ENCODE measurements at regions not wholly inside any gene's neighbourhood (a gene's known extent, or its start where the extent isn't known, plus 50 kb on each side); places are given as distances from the start of the nearest gene placed in this dataset.

GRCh38 chr7:67696878-67697277 lies 700.2 kb downstream of the TYW1 start:
- no peak overlapping the region for H3K9ac ChIP-seq (ENCODE audit: low read length)
- no peaks in the 10 kb centered on the region for H3K36me3 ChIP-seq (ENCODE audit: control insufficient read depth in 1 of 2, insufficient read depth in 2 of 2, low read depth in 1 of 2, low read length in 2 of 2)
- H2BK15ac ChIP-seq (ENCODE audit: low read depth, poor library complexity, severe bottlenecking): no peak overlapping the region
- no peaks in the 10 kb centered on the region for H3K79me1 ChIP-seq (replicated peaks; ENCODE audit: low read length, poor library complexity, severe bottlenecking)
- DNase-seq: no peak
- no peaks in the 10 kb centered on the region for H3K4me1 ChIP-seq (ENCODE audit: control insufficient read depth, insufficient read depth, low read depth, low read length)
- H3K4ac ChIP-seq (ENCODE audit: low read depth in 1 of 2, low read length in 2 of 2): no peak overlapping the region
- H2AK5ac ChIP-seq (ENCODE audit: low read length, severe bottlenecking): no peak overlapping the region
- H2BK120ac ChIP-seq (ENCODE audit: low read depth, low read length): no peak overlapping the region
- H3K4me2 ChIP-seq (ENCODE audit: low read length, poor library complexity, severe bottlenecking): no peak overlapping the region
- no peak overlapping the region for H2BK12ac ChIP-seq (ENCODE audit: low read length in 2 of 2)
- H3K23ac ChIP-seq (ENCODE audit: low read length in 2 of 2): no peak overlapping the region
- no peak overlapping the region for H3K4me3 ChIP-seq (ENCODE audit: insufficient read depth in 1 of 2, low read depth in 1 of 2, low read length in 2 of 2)
- no peaks in the 10 kb centered on the region for H3K9me3 ChIP-seq (ENCODE audit: control insufficient read depth, low read length)
- no peak overlapping the region for H2AFZ ChIP-seq (ENCODE audit: low read depth, low read length)
- H2BK5ac ChIP-seq (ENCODE audit: low read depth, low read length, poor library complexity, severe bottlenecking): no peak overlapping the region
- no peak overlapping the region for H4K91ac ChIP-seq (ENCODE audit: low read length)
- WGBS: 88% methylated on average over 7 of the region's 7 CpGs
- H3K14ac ChIP-seq (ENCODE audit: low read length in 2 of 2): no peak overlapping the region
- H3K27me3 ChIP-seq (ENCODE audit: control insufficient read depth in 1 of 2, insufficient read depth in 1 of 2, low read length in 2 of 2): no peaks in the 10 kb centered on the region
- no peak overlapping the region for H3K27ac ChIP-seq (ENCODE audit: low read length, poor library complexity, severe bottlenecking)
- no peak overlapping the region for H3K18ac ChIP-seq (ENCODE audit: low read depth in 1 of 2, low read length in 2 of 2)
- H4K8ac ChIP-seq (ENCODE audit: low read length): no peak overlapping the region

- Histone ChIP-seq H2BK12ac (ENCODE audit: low read length in 2 of 2) (no peak overlapping the region), H4K91ac (ENCODE audit: low read length) (no peak overlapping the region), H2AFZ (ENCODE audit: low read depth, low read length) (no peak overlapping the region), H4K8ac (ENCODE audit: low read length) (no peak overlapping the region), H3K4me3 (ENCODE audit: insufficient read depth in 1 of 2, low read depth in 1 of 2, low read length in 2 of 2) (no peak overlapping the region), H3K79me1 (replicated peaks; ENCODE audit: low read length, poor library complexity, severe bottlenecking) (no peaks in the 10 kb centered on the region), H3K9ac (ENCODE audit: low read length) (no peak overlapping the region), H3K27me3 (ENCODE audit: control insufficient read depth in 1 of 2, insufficient read depth in 1 of 2, low read length in 2 of 2) (no peaks in the 10 kb centered on the region), H2AK5ac (ENCODE audit: low read length, severe bottlenecking) (no peak overlapping the region), H3K4me2 (ENCODE audit: low read length, poor library complexity, severe bottlenecking) (no peak overlapping the region), H3K9me3 (ENCODE audit: control insufficient read depth, low read length) (peaks cover under 1% of the 10 kb centered on the region), H3K4me1 (ENCODE audit: control insufficient read depth, insufficient read depth, low read depth, low read length) (no peaks in the 10 kb centered on the region), H2BK15ac (ENCODE audit: low read depth, poor library complexity, severe bottlenecking) (no peak overlapping the region), H3K36me3 (ENCODE audit: control insufficient read depth in 1 of 2, insufficient read depth in 2 of 2, low read depth in 1 of 2, low read length in 2 of 2) (no peaks in the 10 kb centered on the region), H3K18ac (ENCODE audit: low read depth in 1 of 2, low read length in 2 of 2) (no peak overlapping the region), H3K27ac (ENCODE audit: low read length, poor library complexity, severe bottlenecking) (no peak overlapping the region), H3K4ac (ENCODE audit: low read depth in 1 of 2, low read length in 2 of 2) (no peak overlapping the region), H3K14ac (ENCODE audit: low read length in 2 of 2) (no peak overlapping the region), H2BK5ac (ENCODE audit: low read depth, low read length, poor library complexity, severe bottlenecking) (no peak overlapping the region), H2BK120ac (ENCODE audit: low read depth, low read length) (no peak overlapping the region), H3K23ac (ENCODE audit: low read length in 2 of 2) (no peak overlapping the region)
- 66% methylated on average over 6 of the region's 6 CpGs for WGBS
- no peak for DNase-seq
These were observed 701.7 kb downstream of the TYW1 start for GRCh38 chr7:67698354-67698753.

GRCh38 chr7:67705850-67706249 lies 709.2 kb downstream of the TYW1 start:
- H3K4me1 ChIP-seq (ENCODE audit: control insufficient read depth, insufficient read depth, low read depth, low read length): no peaks in the 10 kb centered on the region
- peaks cover 2% of the 10 kb centered on the region for H3K9me3 ChIP-seq (ENCODE audit: control insufficient read depth, low read length)
- no peak for DNase-seq
- no peak overlapping the region for H2BK15ac ChIP-seq (ENCODE audit: low read depth, poor library complexity, severe bottlenecking)
- H3K23ac ChIP-seq (ENCODE audit: low read length in 2 of 2): no peak overlapping the region
- no peak overlapping the region for H2BK5ac ChIP-seq (ENCODE audit: low read depth, low read length, poor library complexity, severe bottlenecking)
- H2AK5ac ChIP-seq (ENCODE audit: low read length, severe bottlenecking): no peak overlapping the region
- no peaks in the 10 kb centered on the region for H3K36me3 ChIP-seq (ENCODE audit: control insufficient read depth in 1 of 2, insufficient read depth in 2 of 2, low read depth in 1 of 2, low read length in 2 of 2)
- H2BK12ac ChIP-seq (ENCODE audit: low read length in 2 of 2): no peak overlapping the region
- no peak overlapping the region for H3K18ac ChIP-seq (ENCODE audit: low read depth in 1 of 2, low read length in 2 of 2)
- no peak overlapping the region for H3K4me3 ChIP-seq (ENCODE audit: insufficient read depth in 1 of 2, low read depth in 1 of 2, low read length in 2 of 2)
- no peak overlapping the region for H4K8ac ChIP-seq (ENCODE audit: low read length)
- no peak overlapping the region for H4K91ac ChIP-seq (ENCODE audit: low read length)
- H2BK120ac ChIP-seq (ENCODE audit: low read depth, low read length): no peak overlapping the region
- WGBS: 50% methylated on average over 1 of the region's 2 CpGs
- H3K27me3 ChIP-seq (ENCODE audit: control insufficient read depth in 1 of 2, insufficient read depth in 1 of 2, low read length in 2 of 2): no peaks in the 10 kb centered on the region
- H3K9ac ChIP-seq (ENCODE audit: low read length): no peak overlapping the region
- H3K14ac ChIP-seq (ENCODE audit: low read length in 2 of 2): no peak overlapping the region
- no peak overlapping the region for H3K4ac ChIP-seq (ENCODE audit: low read depth in 1 of 2, low read length in 2 of 2)
- H3K4me2 ChIP-seq (ENCODE audit: low read length, poor library complexity, severe bottlenecking): no peak overlapping the region
- H3K79me1 ChIP-seq (replicated peaks; ENCODE audit: low read length, poor library complexity, severe bottlenecking): no peaks in the 10 kb centered on the region
- no peak overlapping the region for H2AFZ ChIP-seq (ENCODE audit: low read depth, low read length)
- H3K27ac ChIP-seq (ENCODE audit: low read length, poor library complexity, severe bottlenecking): no peak overlapping the region

GRCh38 chr7:67711706-67712105 lies 715.1 kb downstream of the TYW1 start:
- Histone ChIP-seq H3K18ac (ENCODE audit: low read depth in 1 of 2, low read length in 2 of 2) (no peak overlapping the region), H3K23ac (ENCODE audit: low read length in 2 of 2) (no peak overlapping the region), H2BK15ac (ENCODE audit: low read depth, poor library complexity, severe bottlenecking) (no peak overlapping the region), H3K27ac (ENCODE audit: low read length, poor library complexity, severe bottlenecking) (no peak overlapping the region), H3K4me3 (ENCODE audit: insufficient read depth in 1 of 2, low read depth in 1 of 2, low read length in 2 of 2) (no peak overlapping the region), H2BK120ac (ENCODE audit: low read depth, low read length) (no peak overlapping the region), H4K8ac (ENCODE audit: low read length) (no peak overlapping the region), H3K9me3 (ENCODE audit: control insufficient read depth, low read length) (peaks cover 5% of the 10 kb centered on the region), H3K14ac (ENCODE audit: low read length in 2 of 2) (no peak overlapping the region), H2AFZ (ENCODE audit: low read depth, low read length) (no peak overlapping the region), H3K4ac (ENCODE audit: low read depth in 1 of 2, low read length in 2 of 2) (no peak overlapping the region), H4K91ac (ENCODE audit: low read length) (no peak overlapping the region), H2BK5ac (ENCODE audit: low read depth, low read length, poor library complexity, severe bottlenecking) (no peak overlapping the region), H3K79me1 (replicated peaks; ENCODE audit: low read length, poor library complexity, severe bottlenecking) (no peaks in the 10 kb centered on the region), H3K36me3 (ENCODE audit: control insufficient read depth in 1 of 2, insufficient read depth in 2 of 2, low read depth in 1 of 2, low read length in 2 of 2) (no peaks in the 10 kb centered on the region), H3K4me1 (ENCODE audit: control insufficient read depth, insufficient read depth, low read depth, low read length) (no peaks in the 10 kb centered on the region), H3K27me3 (ENCODE audit: control insufficient read depth in 1 of 2, insufficient read depth in 1 of 2, low read length in 2 of 2) (no peaks in the 10 kb centered on the region), H3K9ac (ENCODE audit: low read length) (no peak overlapping the region), H2AK5ac (ENCODE audit: low read length, severe bottlenecking) (no peak overlapping the region), H2BK12ac (ENCODE audit: low read length in 2 of 2) (no peak overlapping the region), H3K4me2 (ENCODE audit: low read length, poor library complexity, severe bottlenecking) (no peak overlapping the region)
- DNase-seq: no peak
- WGBS: 69% methylated on average over 6 of the region's 6 CpGs
